Mesothelial cell of epicardium (in vitro differentiated cells): ENCODE measurements at regions not wholly inside any gene's neighbourhood (a gene's known extent, or its start where the extent isn't known, plus 50 kb on each side); places are given as distances from the start of the nearest gene placed in this dataset.

Experiments used
- DNase-seq, 2 experiments: peaks; one replicate each; pipeline ENCODE4 v3.0.0; 2021; ENCODE audit warnings: low spot score in 2 of 2; ENCODE audit not compliant: unreplicated experiment in 2 of 2
- H3K27ac Mint-ChIP-seq: 2 replicates; pipeline ENCODE4 v1.8.0; 2021; ENCODE audit warnings: mixed read lengths
- H3K27me3 Mint-ChIP-seq: 2 replicates; pipeline ENCODE4 v1.8.0; 2021; ENCODE audit warnings: low read depth, mixed read lengths
- H3K36me3 Mint-ChIP-seq: 2 replicates; pipeline ENCODE4 v1.8.0; 2021; ENCODE audit warnings: mixed read lengths
- H3K4me1 Mint-ChIP-seq: 2 replicates; pipeline ENCODE4 v1.8.0; 2021; ENCODE audit warnings: mixed read lengths
- H3K4me3 Mint-ChIP-seq: 2 replicates; pipeline ENCODE4 v1.8.0; 2021; ENCODE audit warnings: mild to moderate bottlenecking, moderate library complexity, mixed read lengths
- H3K9me3 Mint-ChIP-seq: 2 replicates; pipeline ENCODE4 v1.8.0; 2021; ENCODE audit warnings: mixed read lengths
- CTCF ChIP-seq: fragments of 200-600 bp; sonication (generic); IDR thresholded peaks from one replicate; pipeline ENCODE4 v1.5.0; 2021; ENCODE audit warnings: antibody characterized with exemption; ENCODE audit not compliant: unreplicated experiment

- no peak for TF ChIP-seq CTCF
- Mint-ChIP-seq H3K4me3 (no peak overlapping the region), H3K27me3 (no peaks in the 10 kb centered on the region), H3K27ac (no peak overlapping the region), H3K9me3 (no peaks in the 10 kb centered on the region), H3K4me1 (no peaks in the 10 kb centered on the region), H3K36me3 (no peaks in the 10 kb centered on the region)
- DNase-seq: no peak
Observed at GRCh38 chr13:70363991-70364390, 255.7 kb upstream of the KLHL1 start.

DNA sequence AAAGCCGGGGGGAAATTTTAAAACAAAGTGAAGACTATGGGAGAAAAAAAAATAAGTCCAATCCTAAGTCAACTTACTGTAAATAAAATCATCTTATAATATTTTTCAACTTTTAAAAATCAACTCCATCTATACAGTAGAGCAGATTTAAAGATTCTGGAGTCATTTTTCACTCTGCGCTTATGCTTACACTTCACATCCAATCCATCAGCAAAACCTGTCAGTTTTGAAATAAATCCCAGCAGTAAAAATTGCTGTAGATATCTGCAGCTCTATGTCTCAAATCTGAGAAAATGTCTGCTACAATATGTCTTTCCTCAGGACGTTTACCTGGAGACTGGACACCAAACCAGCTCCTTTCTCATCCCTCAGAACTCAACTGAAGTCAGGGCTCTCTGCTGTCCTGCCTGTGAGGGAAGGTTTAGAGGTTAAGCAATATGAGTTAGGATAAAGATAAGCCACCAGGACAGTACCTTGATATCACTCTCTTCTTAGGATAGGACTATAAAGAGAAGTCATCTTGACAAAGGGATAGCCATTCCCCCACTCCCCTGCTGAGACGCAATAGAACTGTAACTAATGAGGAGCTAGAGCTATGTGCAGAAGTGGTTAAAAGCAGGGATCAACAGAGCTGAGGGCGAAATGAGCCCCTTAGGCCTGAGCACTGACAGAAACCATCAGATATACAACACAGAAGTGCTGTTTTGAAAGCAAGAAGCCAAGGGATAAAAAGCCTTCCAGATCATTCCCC, 254.7 kb upstream of the KLHL1 start:
- TF ChIP-seq CTCF: no peak
- Mint-ChIP-seq H3K36me3 (no peaks in the 10 kb centered on the region), H3K4me3 (no peak overlapping the region), H3K4me1 (no peaks in the 10 kb centered on the region), H3K9me3 (no peaks in the 10 kb centered on the region), H3K27me3 (no peaks in the 10 kb centered on the region), H3K27ac (no peak overlapping the region)
- no peak for DNase-seq

DNA sequence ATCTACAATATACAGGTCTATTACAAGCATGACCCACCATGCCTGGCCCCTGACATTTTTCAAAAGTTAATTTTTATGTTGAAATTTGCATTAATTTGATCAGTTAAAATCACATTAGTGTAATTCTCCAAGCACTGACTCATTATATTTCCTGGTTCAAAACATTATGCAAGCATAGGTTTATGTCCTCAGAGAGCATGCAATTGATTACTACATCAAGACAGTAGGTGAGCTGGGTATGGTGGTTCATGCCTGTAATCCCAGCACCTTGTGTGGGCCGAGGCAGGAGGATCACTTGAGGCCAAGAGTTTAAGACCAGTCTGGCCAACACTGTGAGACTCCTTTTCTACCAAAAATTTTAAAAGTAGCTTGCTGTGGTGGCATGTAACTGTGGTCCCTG, 248.8 kb upstream of the KLHL1 start:
- no peak overlapping the region for H3K4me3 Mint-ChIP-seq
- no peaks in the 10 kb centered on the region for H3K27me3 Mint-ChIP-seq
- no peaks in the 10 kb centered on the region for H3K4me1 Mint-ChIP-seq
- H3K36me3 Mint-ChIP-seq: no peaks in the 10 kb centered on the region
- no peak overlapping the region for H3K27ac Mint-ChIP-seq
- no peak for DNase-seq
- no peak for TF ChIP-seq CTCF
- no peaks in the 10 kb centered on the region for H3K9me3 Mint-ChIP-seq

GRCh38 chr13:70353096-70353495, 244.8 kb upstream of the KLHL1 start:
- no peak overlapping the region for H3K4me3 Mint-ChIP-seq
- H3K9me3 Mint-ChIP-seq: peaks cover 4% of the 10 kb centered on the region
- no peak overlapping the region for H3K27ac Mint-ChIP-seq
- no peak for DNase-seq
- H3K36me3 Mint-ChIP-seq: no peaks in the 10 kb centered on the region
- no peaks in the 10 kb centered on the region for H3K4me1 Mint-ChIP-seq
- TF ChIP-seq CTCF: no peak
- H3K27me3 Mint-ChIP-seq: no peaks in the 10 kb centered on the region

- Mint-ChIP-seq H3K27me3 (no peaks in the 10 kb centered on the region), H3K4me1 (no peaks in the 10 kb centered on the region), H3K9me3 (peaks cover 4% of the 10 kb centered on the region), H3K36me3 (no peaks in the 10 kb centered on the region), H3K27ac (no peak overlapping the region), H3K4me3 (no peak overlapping the region)
- DNase-seq: no peak
- TF ChIP-seq CTCF: no peak
Observed at GRCh38 chr13:70347947-70348620, 239.8 kb upstream of the KLHL1 start.
